ENCODE measurements at regions not wholly inside any gene's neighbourhood (a gene's known extent, or its start where the extent isn't known, plus 50 kb on each side); places are given as distances from the start of the nearest gene placed in this dataset.

DNA sequence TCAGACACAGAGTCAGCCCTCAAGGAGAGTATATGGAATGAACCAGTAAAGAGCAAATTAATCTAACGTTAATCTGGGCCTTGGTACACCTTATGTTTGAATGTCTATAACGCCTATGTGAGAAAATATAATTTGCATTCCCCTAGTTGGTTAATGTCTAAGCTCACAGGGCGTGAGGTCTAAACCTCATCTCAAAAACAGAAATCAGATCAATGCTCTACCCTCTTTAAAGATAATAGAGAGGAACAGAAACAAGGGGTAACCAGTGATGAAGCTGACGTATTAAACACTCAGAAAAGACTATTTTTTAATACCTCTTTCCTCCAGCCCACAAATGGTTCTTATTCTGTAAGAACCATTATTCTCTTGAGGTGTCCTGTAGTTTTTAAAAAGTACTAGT lies 369.2 kb upstream of the NOCT start:
- peaks cover 3% of the 10 kb centered on the region for H3K4me1 Mint-ChIP-seq (ENCODE audit: unreplicated experiment)
- no peak overlapping the region for H3K27ac Mint-ChIP-seq (ENCODE audit: unreplicated experiment)
- no peak for DNase-seq (ENCODE audit: low spot score)
- H3K9me3 Mint-ChIP-seq (ENCODE audit: unreplicated experiment): no peaks in the 10 kb centered on the region
- TF ChIP-seq, protein P1, sequence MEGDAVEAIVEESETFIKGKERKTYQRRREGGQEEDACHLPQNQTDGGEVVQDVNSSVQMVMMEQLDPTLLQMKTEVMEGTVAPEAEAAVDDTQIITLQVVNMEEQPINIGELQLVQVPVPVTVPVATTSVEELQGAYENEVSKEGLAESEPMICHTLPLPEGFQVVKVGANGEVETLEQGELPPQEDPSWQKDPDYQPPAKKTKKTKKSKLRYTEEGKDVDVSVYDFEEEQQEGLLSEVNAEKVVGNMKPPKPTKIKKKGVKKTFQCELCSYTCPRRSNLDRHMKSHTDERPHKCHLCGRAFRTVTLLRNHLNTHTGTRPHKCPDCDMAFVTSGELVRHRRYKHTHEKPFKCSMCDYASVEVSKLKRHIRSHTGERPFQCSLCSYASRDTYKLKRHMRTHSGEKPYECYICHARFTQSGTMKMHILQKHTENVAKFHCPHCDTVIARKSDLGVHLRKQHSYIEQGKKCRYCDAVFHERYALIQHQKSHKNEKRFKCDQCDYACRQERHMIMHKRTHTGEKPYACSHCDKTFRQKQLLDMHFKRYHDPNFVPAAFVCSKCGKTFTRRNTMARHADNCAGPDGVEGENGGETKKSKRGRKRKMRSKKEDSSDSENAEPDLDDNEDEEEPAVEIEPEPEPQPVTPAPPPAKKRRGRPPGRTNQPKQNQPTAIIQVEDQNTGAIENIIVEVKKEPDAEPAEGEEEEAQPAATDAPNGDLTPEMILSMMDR (IDR thresholded peaks at IDR 0.05; ENCODE audit: unreplicated experiment): no peak
- H3K27me3 Mint-ChIP-seq (ENCODE audit: unreplicated experiment): peaks cover 4% of the 10 kb centered on the region
- no peaks in the 10 kb centered on the region for H3K36me3 Mint-ChIP-seq (ENCODE audit: low read depth, unreplicated experiment)
- no peak overlapping the region for H3K4me3 Mint-ChIP-seq (ENCODE audit: unreplicated experiment)

DNA sequence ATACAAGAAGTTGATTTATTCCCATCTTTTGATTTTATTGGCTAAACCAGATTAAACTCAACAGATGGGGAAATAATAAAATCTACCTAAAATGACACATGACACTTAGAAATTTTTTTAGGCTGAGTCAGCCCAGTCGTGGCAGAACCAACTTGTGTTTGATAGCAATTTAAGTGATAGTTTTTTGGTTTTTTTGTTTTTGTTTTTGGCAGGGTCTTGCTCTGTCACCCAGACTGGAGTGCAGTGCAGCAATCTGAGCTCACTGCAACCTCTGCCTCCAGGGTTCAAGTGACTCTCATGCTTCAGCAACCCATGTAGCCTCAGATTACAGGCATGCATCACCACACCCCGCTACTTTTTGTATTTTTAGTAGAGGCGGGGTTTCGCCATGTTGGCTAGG lies 370.3 kb upstream of the NOCT start:
- TF ChIP-seq, protein P1 (IDR thresholded peaks at IDR 0.05; ENCODE audit: unreplicated experiment): no peak
- no peak for DNase-seq (ENCODE audit: low spot score)
- Mint-ChIP-seq H3K27me3 (ENCODE audit: unreplicated experiment) (peaks cover 4% of the 10 kb centered on the region), H3K4me1 (ENCODE audit: unreplicated experiment) (peaks cover 3% of the 10 kb centered on the region), H3K27ac (ENCODE audit: unreplicated experiment) (no peak overlapping the region), H3K4me3 (ENCODE audit: unreplicated experiment) (no peak overlapping the region), H3K9me3 (ENCODE audit: unreplicated experiment) (no peaks in the 10 kb centered on the region), H3K36me3 (ENCODE audit: low read depth, unreplicated experiment) (no peaks in the 10 kb centered on the region)

DNA sequence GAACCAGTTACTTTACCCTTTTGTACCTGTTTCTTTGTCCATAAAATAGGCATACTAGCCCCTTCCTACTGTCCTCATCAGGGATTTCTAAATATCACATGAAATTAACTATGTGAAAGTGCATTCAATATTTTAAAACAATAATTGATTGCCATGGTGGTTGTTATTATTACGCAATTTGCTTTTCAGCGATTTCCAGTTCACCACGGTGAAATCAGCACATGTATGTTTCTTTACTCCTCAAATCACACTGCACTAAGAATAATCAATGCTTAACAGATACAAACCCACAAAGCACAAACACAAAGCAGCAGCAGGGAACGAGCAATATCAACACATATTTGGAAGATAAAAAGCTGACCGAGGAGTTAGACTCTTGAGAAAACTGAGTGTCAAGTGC lies 371.3 kb upstream of the NOCT start:
- H3K27me3 Mint-ChIP-seq (ENCODE audit: unreplicated experiment): peaks cover 4% of the 10 kb centered on the region
- no peak overlapping the region for H3K4me3 Mint-ChIP-seq (ENCODE audit: unreplicated experiment)
- no peaks in the 10 kb centered on the region for H3K36me3 Mint-ChIP-seq (ENCODE audit: low read depth, unreplicated experiment)
- no peak for DNase-seq (ENCODE audit: low spot score)
- H3K27ac Mint-ChIP-seq (ENCODE audit: unreplicated experiment): no peak overlapping the region
- H3K9me3 Mint-ChIP-seq (ENCODE audit: unreplicated experiment): no peaks in the 10 kb centered on the region
- TF ChIP-seq, protein P1 (IDR thresholded peaks at IDR 0.05; ENCODE audit: unreplicated experiment): no peak
- peaks cover 3% of the 10 kb centered on the region for H3K4me1 Mint-ChIP-seq (ENCODE audit: unreplicated experiment)

DNA sequence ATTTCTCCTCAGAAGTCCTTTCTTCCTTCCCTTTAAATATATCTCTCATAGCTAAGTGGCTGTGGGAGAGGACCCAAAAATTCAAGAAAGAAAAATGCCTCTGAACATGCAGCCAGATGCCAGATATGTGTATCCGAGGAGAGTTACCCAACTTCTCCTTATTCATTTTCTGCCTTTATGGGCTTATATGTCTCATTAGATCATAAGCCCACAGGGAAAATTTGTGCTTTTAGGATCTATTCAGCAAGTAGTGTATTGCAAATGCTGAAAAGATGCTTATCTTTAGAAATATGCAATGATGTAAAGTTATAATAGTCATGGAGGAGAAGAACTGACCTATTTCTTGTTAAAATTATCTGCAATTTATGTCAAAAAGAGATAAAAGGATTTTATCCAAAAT lies 371.8 kb upstream of the NOCT start:
- H3K27me3 Mint-ChIP-seq (ENCODE audit: unreplicated experiment): peaks cover 4% of the 10 kb centered on the region
- H3K4me1 Mint-ChIP-seq (ENCODE audit: unreplicated experiment): peaks cover 3% of the 10 kb centered on the region
- no peak overlapping the region for H3K4me3 Mint-ChIP-seq (ENCODE audit: unreplicated experiment)
- H3K9me3 Mint-ChIP-seq (ENCODE audit: unreplicated experiment): no peaks in the 10 kb centered on the region
- no peaks in the 10 kb centered on the region for H3K36me3 Mint-ChIP-seq (ENCODE audit: low read depth, unreplicated experiment)
- TF ChIP-seq, protein P1 (IDR thresholded peaks at IDR 0.05; ENCODE audit: unreplicated experiment): no peak
- DNase-seq (ENCODE audit: low spot score): no peak
- no peak overlapping the region for H3K27ac Mint-ChIP-seq (ENCODE audit: unreplicated experiment)

DNA sequence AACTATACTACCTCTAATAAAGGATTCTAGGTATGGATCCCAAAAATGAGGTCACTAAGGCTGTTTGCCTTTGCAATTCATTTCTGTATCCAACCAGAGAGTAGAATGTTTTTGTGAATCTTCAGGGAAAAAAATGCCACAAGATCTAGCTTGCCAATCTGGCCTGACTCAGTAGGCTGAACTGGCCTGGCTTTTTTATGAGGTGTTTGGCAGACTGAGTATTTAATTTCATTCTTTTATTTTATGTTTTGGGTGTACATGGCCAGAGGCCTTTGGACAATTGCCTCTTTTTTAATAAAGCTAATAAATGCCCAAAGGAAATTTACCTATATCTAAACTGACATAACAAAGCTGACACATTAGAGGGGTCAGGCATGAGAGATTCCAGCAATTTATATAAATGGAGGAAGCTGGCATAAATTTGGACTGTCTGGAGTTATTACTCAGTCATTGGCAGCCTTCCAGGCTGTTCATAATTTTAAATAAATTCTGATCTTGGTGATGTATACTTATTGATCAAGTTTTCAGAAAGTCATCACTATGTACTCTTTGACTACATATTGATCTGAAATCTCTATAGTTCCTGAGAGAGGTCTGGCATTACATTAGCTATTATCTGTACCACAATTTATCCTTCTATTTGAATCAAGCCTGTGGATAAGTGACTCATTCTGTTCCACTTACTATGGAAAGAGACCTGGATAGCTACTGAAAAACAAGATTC lies 376.4 kb upstream of the NOCT start:
- H3K4me3 Mint-ChIP-seq (ENCODE audit: unreplicated experiment): no peak overlapping the region
- peaks cover 2% of the 10 kb centered on the region for H3K27me3 Mint-ChIP-seq (ENCODE audit: unreplicated experiment)
- H3K36me3 Mint-ChIP-seq (ENCODE audit: low read depth, unreplicated experiment): no peaks in the 10 kb centered on the region
- DNase-seq (ENCODE audit: low spot score): no peak
- TF ChIP-seq, protein P1 (IDR thresholded peaks at IDR 0.05; ENCODE audit: unreplicated experiment): no peak
- no peaks in the 10 kb centered on the region for H3K9me3 Mint-ChIP-seq (ENCODE audit: unreplicated experiment)
- H3K4me1 Mint-ChIP-seq (ENCODE audit: unreplicated experiment): no peaks in the 10 kb centered on the region
- no peak overlapping the region for H3K27ac Mint-ChIP-seq (ENCODE audit: unreplicated experiment)

Data from endothelial cell (in vitro differentiated cells).